Mesenchymal stem cell (in vitro differentiated cells and primary cell): ENCODE measurements at regions not wholly inside any gene's neighbourhood (a gene's known extent, or its start where the extent isn't known, plus 50 kb on each side); places are given as distances from the start of the nearest gene placed in this dataset.
"Not testable (repeated sequence)": the region's sequence is repeated elsewhere in the genome, so short reads cannot be mapped to it uniquely, and the experiment has no call there.

Source experiments
- DNase-seq: peaks from one replicate; pipeline ENCODE4 v3.0.0-alpha.2; 2013
- H2AFZ ChIP-seq: one replicate; pipeline ENCODE4 v1.6.1; 2013; ENCODE audit warnings: low read depth, mild to moderate bottlenecking, control low read depth, inconsistent platforms, low read length, moderate library complexity
- H2AK5ac ChIP-seq: 2 replicates; pipeline ENCODE4 v1.6.1; 2013; ENCODE audit warnings: low read length, moderate library complexity, mild to moderate bottlenecking, inconsistent platforms; ENCODE audit not compliant: severe bottlenecking
- H2BK120ac ChIP-seq: one replicate; pipeline ENCODE4 v1.6.1; 2013; ENCODE audit warnings: low read depth, mild to moderate bottlenecking, inconsistent platforms, low read length, moderate library complexity
- H2BK12ac ChIP-seq, 2 experiments: one replicate each; pipeline ENCODE4 v1.6.1; 2013; ENCODE audit warnings: inconsistent platforms in 2 of 2, low read length in 2 of 2, mild to moderate bottlenecking in 2 of 2, moderate library complexity in 2 of 2, control low read depth in 1 of 2
- H2BK15ac ChIP-seq: one replicate; pipeline ENCODE4 v1.6.1; 2013; ENCODE audit warnings: mild to moderate bottlenecking, low read depth, inconsistent platforms; ENCODE audit not compliant: poor library complexity, severe bottlenecking
- H2BK5ac ChIP-seq: 2 replicates; pipeline ENCODE4 v1.6.1; 2013; ENCODE audit warnings: low read depth, mild to moderate bottlenecking, low read length, control low read depth, inconsistent platforms; ENCODE audit not compliant: poor library complexity, severe bottlenecking
- H3K14ac ChIP-seq, 2 experiments: one replicate each; pipeline ENCODE4 v1.6.1; 2013; ENCODE audit warnings: inconsistent platforms in 2 of 2, low read length in 2 of 2, control low read depth in 1 of 2, mild to moderate bottlenecking in 1 of 2, moderate library complexity in 1 of 2
- H3K18ac ChIP-seq, 2 experiments: one replicate each; pipeline ENCODE4 v1.6.1; 2013; ENCODE audit warnings: inconsistent platforms in 2 of 2, low read length in 2 of 2, control low read depth in 1 of 2, low read depth in 1 of 2, mild to moderate bottlenecking in 1 of 2
- H3K23ac ChIP-seq, 2 experiments: one replicate each; pipeline ENCODE4 v1.6.1; 2013; ENCODE audit warnings: inconsistent platforms in 2 of 2, low read length in 2 of 2, mild to moderate bottlenecking in 2 of 2, moderate library complexity in 2 of 2, control low read depth in 1 of 2
- H3K27ac ChIP-seq: 2 replicates; pipeline ENCODE4 v1.5.1; 2013; ENCODE audit warnings: mild to moderate bottlenecking, moderate library complexity, low read length, control low read depth, inconsistent platforms; ENCODE audit not compliant: poor library complexity, severe bottlenecking
- H3K27me3 ChIP-seq, 2 experiments: 2 replicates each; pipeline versions ENCODE4 v1.6.1 to v1.7.0; 2013; ENCODE audit warnings: low read length in 2 of 2, mild to moderate bottlenecking in 2 of 2, moderate library complexity in 2 of 2, control low read depth in 1 of 2, inconsistent platforms in 1 of 2; ENCODE audit not compliant: control insufficient read depth in 1 of 2, insufficient read depth in 1 of 2
- H3K36me3 ChIP-seq, 2 experiments: 2 replicates each; pipeline versions ENCODE4 v1.6.1 to v1.7.0; 2013; ENCODE audit warnings: low read length in 2 of 2, control low read depth in 1 of 2, inconsistent platforms in 1 of 2, low read depth in 1 of 2, mild to moderate bottlenecking in 1 of 2; ENCODE audit not compliant: insufficient read depth in 2 of 2, control insufficient read depth in 1 of 2
- H3K4ac ChIP-seq, 2 experiments: one replicate each; pipeline ENCODE4 v1.6.1; 2013; ENCODE audit warnings: inconsistent platforms in 2 of 2, low read length in 2 of 2, mild to moderate bottlenecking in 2 of 2, moderate library complexity in 2 of 2, control low read depth in 1 of 2, low read depth in 1 of 2
- H3K4me1 ChIP-seq: 2 replicates; pipeline ENCODE4 v1.6.1; 2013; ENCODE audit warnings: low read depth, low read length, control low read depth; ENCODE audit not compliant: control insufficient read depth, insufficient read depth
- H3K4me2 ChIP-seq: 2 replicates; pipeline ENCODE4 v1.6.1; 2013; ENCODE audit warnings: low read length, mild to moderate bottlenecking, inconsistent platforms; ENCODE audit not compliant: poor library complexity, severe bottlenecking
- H3K4me3 ChIP-seq, 2 experiments: 2 replicates each; pipeline versions ENCODE4 v1.5.1 to v1.7.0; 2013; ENCODE audit warnings: low read length in 2 of 2, mild to moderate bottlenecking in 2 of 2, control low read depth in 1 of 2, low read depth in 1 of 2; ENCODE audit not compliant: insufficient read depth in 1 of 2
- H3K79me1 ChIP-seq: replicated peaks from 2 replicates; pipeline ENCODE4 v1.6.1; 2013; ENCODE audit warnings: mild to moderate bottlenecking, control low read depth, low read length, inconsistent platforms; ENCODE audit not compliant: poor library complexity, severe bottlenecking
- H3K9ac ChIP-seq: 2 replicates; pipeline ENCODE4 v1.7.0; 2013; ENCODE audit warnings: mild to moderate bottlenecking, low read length, moderate library complexity
- H3K9me3 ChIP-seq: 2 replicates; pipeline ENCODE4 v1.7.0; 2013; ENCODE audit warnings: mild to moderate bottlenecking, low read length; ENCODE audit not compliant: control insufficient read depth
- H4K8ac ChIP-seq: one replicate; pipeline ENCODE4 v1.6.1; 2013; ENCODE audit warnings: inconsistent platforms, mild to moderate bottlenecking, low read length, moderate library complexity
- H4K91ac ChIP-seq: one replicate; pipeline ENCODE4 v1.6.1; 2013; ENCODE audit warnings: mild to moderate bottlenecking, low read length, inconsistent platforms
- WGBS: methylation state at CpG from one replicate; pipeline ENCODE4 v1.1.7; 2013; ENCODE audit warnings: mixed read lengths; 5-methylcytosine and 5-hydroxymethylcytosine counted together

GRCh38 chr10:35961501-35961900, 319.4 kb upstream of the FZD8 start:
- no peak overlapping the region for H3K14ac ChIP-seq
- H3K36me3 ChIP-seq = no peaks in the 10 kb centered on the region
- no peak overlapping the region for H2AK5ac ChIP-seq
- no peaks in the 10 kb centered on the region for H3K9me3 ChIP-seq
- H2BK15ac ChIP-seq = no peak overlapping the region
- no peak overlapping the region for H2BK12ac ChIP-seq
- no peak overlapping the region for H3K4me3 ChIP-seq
- H3K18ac ChIP-seq = peak overlapping the region in 1 of 2 experiments; percentile 75
- H2BK5ac ChIP-seq = no peak overlapping the region
- 33% methylated on average over 3 of the region's 3 CpGs for WGBS
- H3K23ac ChIP-seq = no peak overlapping the region
- no peaks in the 10 kb centered on the region for H3K79me1 ChIP-seq
- no peak overlapping the region for H3K4me2 ChIP-seq
- peak overlapping the region; percentile 97 for H2BK120ac ChIP-seq
- no peak overlapping the region for H4K91ac ChIP-seq
- no peaks in the 10 kb centered on the region for H3K27me3 ChIP-seq
- peak; percentile 88 for DNase-seq
- no peak overlapping the region for H4K8ac ChIP-seq
- no peak overlapping the region for H3K4ac ChIP-seq
- no peak overlapping the region for H3K9ac ChIP-seq
- no peaks in the 10 kb centered on the region for H3K4me1 ChIP-seq
- no peak overlapping the region for H2AFZ ChIP-seq
- no peak overlapping the region for H3K27ac ChIP-seq

- no peak overlapping the region for H4K91ac ChIP-seq
- H3K9ac ChIP-seq = peak overlapping the region; percentile 16
- H3K4me1 ChIP-seq = no peaks in the 10 kb centered on the region
- H2BK15ac ChIP-seq = no peak overlapping the region
- no peak overlapping the region for H4K8ac ChIP-seq
- H3K23ac ChIP-seq = no peak overlapping the region
- H3K14ac ChIP-seq = no peak overlapping the region
- no peak overlapping the region for H3K4ac ChIP-seq
- no peaks in the 10 kb centered on the region for H3K27me3 ChIP-seq
- H3K4me2 ChIP-seq = no peak overlapping the region
- H2AK5ac ChIP-seq = no peak overlapping the region
- H3K9me3 ChIP-seq = no peaks in the 10 kb centered on the region
- 2% methylated on average over 7 of the region's 7 CpGs for WGBS
- no peak overlapping the region for H2BK12ac ChIP-seq
- H2AFZ ChIP-seq = no peak overlapping the region
- H3K4me3 ChIP-seq = no peak overlapping the region
- DNase-seq = peak; percentile 88
- peak overlapping the region in 1 of 2 experiments; percentile 9 for H3K18ac ChIP-seq
- no peaks in the 10 kb centered on the region for H3K79me1 ChIP-seq
- no peak overlapping the region for H2BK120ac ChIP-seq
- no peak overlapping the region for H2BK5ac ChIP-seq
- H3K36me3 ChIP-seq = no peaks in the 10 kb centered on the region
- H3K27ac ChIP-seq = no peak overlapping the region
These were observed 317.2 kb upstream of the FZD8 start for GRCh38 chr10:35959252-35959651.

GRCh38 chr10:35958609-35959008, 316.5 kb upstream of the FZD8 start:
- not testable (repeated sequence) for H3K23ac ChIP-seq, H3K36me3 ChIP-seq, H3K27ac ChIP-seq, H4K8ac ChIP-seq, H3K79me1 ChIP-seq, H3K4me2 ChIP-seq, H3K4me1 ChIP-seq, H2BK5ac ChIP-seq, H4K91ac ChIP-seq, H3K14ac ChIP-seq, H3K9ac ChIP-seq, H3K27me3 ChIP-seq, H2BK15ac ChIP-seq, H2BK120ac ChIP-seq, H2AK5ac ChIP-seq, H2BK12ac ChIP-seq, H3K18ac ChIP-seq, H3K4ac ChIP-seq, H3K9me3 ChIP-seq, H2AFZ ChIP-seq, H3K4me3 ChIP-seq
- DNase-seq = peak; percentile 58

- DNase-seq = no peak
- Histone ChIP-seq H3K9ac (no peak overlapping the region), H3K27me3 (no peaks in the 10 kb centered on the region), H4K8ac (no peak overlapping the region), H3K79me1 (no peaks in the 10 kb centered on the region), H2BK12ac (no peak overlapping the region), H2BK120ac (no peak overlapping the region), H4K91ac (no peak overlapping the region), H2BK15ac (no peak overlapping the region), H3K18ac (no peak overlapping the region), H3K36me3 (no peaks in the 10 kb centered on the region), H2AFZ (no peak overlapping the region), H2BK5ac (no peak overlapping the region), H3K14ac (no peak overlapping the region), H3K4me3 (no peak overlapping the region), H3K4ac (no peak overlapping the region), H2AK5ac (no peak overlapping the region), H3K4me1 (no peaks in the 10 kb centered on the region), H3K9me3 (no peaks in the 10 kb centered on the region), H3K4me2 (no peak overlapping the region), H3K27ac (no peak overlapping the region), H3K23ac (no peak overlapping the region)
- WGBS = 95% methylated on average over 5 of the region's 5 CpGs
These were observed 308.6 kb upstream of the FZD8 start for GRCh38 chr10:35950701-35951100.
